ENCODE measurements at regions not wholly inside any gene's neighbourhood (a gene's known extent, or its start where the extent isn't known, plus 50 kb on each side); places are given as distances from the start of the nearest gene placed in this dataset.

GRCh38 chr5:122559676-122560075 is 215.2 kb upstream of the SNX2 start:
- TF ChIP-seq POLR2A (IDR thresholded peaks at IDR 0.05) (no peak), CTCF (IDR thresholded peaks at IDR 0.05) (no peak)
